Activated T-cell treated with anti-CD3 and anti-CD28 coated beads, Interleukin-2, amount 50 U/mL, for 24 hours (primary cell): ENCODE measurements at regions not wholly inside any gene's neighbourhood (a gene's known extent, or its start where the extent isn't known, plus 50 kb on each side); places are given as distances from the start of the nearest gene placed in this dataset.

Source experiments
- DNase-seq: peaks from one replicate; pipeline ENCODE4 v3.0.0-alpha.2; 2020
- H3K27ac Mint-ChIP-seq: 2 replicates; pipeline ENCODE4 v1.8.0; 2020; ENCODE audit warnings: mild to moderate bottlenecking, mixed read lengths
- H3K27me3 Mint-ChIP-seq: 2 replicates; pipeline ENCODE4 v1.8.0; 2020; ENCODE audit warnings: mixed read lengths
- H3K36me3 Mint-ChIP-seq: 2 replicates; pipeline ENCODE4 v1.8.0; 2020; ENCODE audit warnings: low read depth, mixed read lengths
- H3K4me1 Mint-ChIP-seq: 2 replicates; pipeline ENCODE4 v1.8.0; 2020; ENCODE audit warnings: low read depth, mixed read lengths
- H3K4me3 Mint-ChIP-seq: 2 replicates; pipeline ENCODE4 v1.8.0; 2020; ENCODE audit warnings: mild to moderate bottlenecking, moderate library complexity, mixed read lengths
- H3K9me3 Mint-ChIP-seq: 2 replicates; pipeline ENCODE4 v1.8.0; 2020; ENCODE audit warnings: mixed read lengths

GRCh38 chr9:86672301-86672700, 275.0 kb downstream of the GAS1 start:
- DNase-seq: no peak
- Mint-ChIP-seq H3K9me3 (peaks cover 5% of the 10 kb centered on the region), H3K4me1 (peaks cover 6% of the 10 kb centered on the region), H3K36me3 (no peaks in the 10 kb centered on the region), H3K27ac (no peak overlapping the region), H3K4me3 (no peak overlapping the region), H3K27me3 (peaks cover 19% of the 10 kb centered on the region)

- Mint-ChIP-seq H3K4me3 (no peak overlapping the region), H3K4me1 (peaks cover 8% of the 10 kb centered on the region), H3K27me3 (peaks cover 22% of the 10 kb centered on the region), H3K36me3 (no peaks in the 10 kb centered on the region), H3K9me3 (peaks cover 5% of the 10 kb centered on the region), H3K27ac (no peak overlapping the region)
- no peak for DNase-seq
Measured at GRCh38 chr9:86671018-86671417, 276.3 kb downstream of the GAS1 start.

GRCh38 chr9:86670536-86670935, 276.8 kb downstream of the GAS1 start:
- peaks cover 5% of the 10 kb centered on the region for H3K9me3 Mint-ChIP-seq
- H3K4me3 Mint-ChIP-seq: no peak overlapping the region
- DNase-seq: no peak
- H3K36me3 Mint-ChIP-seq: no peaks in the 10 kb centered on the region
- H3K27me3 Mint-ChIP-seq: peaks cover 24% of the 10 kb centered on the region
- H3K4me1 Mint-ChIP-seq: peaks cover 8% of the 10 kb centered on the region
- H3K27ac Mint-ChIP-seq: no peak overlapping the region

GRCh38 chr9:86670076-86670475, 277.2 kb downstream of the GAS1 start:
- Mint-ChIP-seq H3K4me1 (peaks cover 8% of the 10 kb centered on the region), H3K27ac (no peak overlapping the region), H3K4me3 (no peak overlapping the region), H3K27me3 (peaks cover 24% of the 10 kb centered on the region), H3K36me3 (no peaks in the 10 kb centered on the region), H3K9me3 (peaks cover 5% of the 10 kb centered on the region)
- DNase-seq: no peak

GRCh38 chr9:86669422-86669821, 277.9 kb downstream of the GAS1 start:
- Mint-ChIP-seq H3K27ac (no peak overlapping the region), H3K36me3 (no peaks in the 10 kb centered on the region), H3K27me3 (peaks cover 30% of the 10 kb centered on the region)

GRCh38 chr9:86668488-86668887, 278.8 kb downstream of the GAS1 start:
- Mint-ChIP-seq H3K27me3 (peaks cover 27% of the 10 kb centered on the region), H3K4me3 (no peak overlapping the region), H3K4me1 (peaks cover 8% of the 10 kb centered on the region), H3K27ac (no peak overlapping the region), H3K9me3 (peaks cover 5% of the 10 kb centered on the region), H3K36me3 (no peaks in the 10 kb centered on the region)
- DNase-seq: no peak

More at GRCh38 chr9:86669422-86669821, 277.9 kb downstream of the GAS1 start:
- peaks cover 5% of the 10 kb centered on the region for H3K9me3 Mint-ChIP-seq
- no peak for DNase-seq
- H3K4me1 Mint-ChIP-seq: peaks cover 8% of the 10 kb centered on the region
- no peak overlapping the region for H3K4me3 Mint-ChIP-seq

- Mint-ChIP-seq H3K4me3 (no peak overlapping the region), H3K4me1 (peaks cover 8% of the 10 kb centered on the region), H3K9me3 (peaks cover 5% of the 10 kb centered on the region), H3K27ac (no peak overlapping the region), H3K27me3 (peaks cover 27% of the 10 kb centered on the region), H3K36me3 (no peaks in the 10 kb centered on the region)
- no peak for DNase-seq
Measured at GRCh38 chr9:86667307-86667706, 280.0 kb downstream of the GAS1 start.

GRCh38 chr9:86665416-86665815, 281.9 kb downstream of the GAS1 start:
- no peaks in the 10 kb centered on the region for H3K9me3 Mint-ChIP-seq
- H3K36me3 Mint-ChIP-seq: no peaks in the 10 kb centered on the region
- DNase-seq: no peak
- H3K27me3 Mint-ChIP-seq: peaks cover 31% of the 10 kb centered on the region
- H3K4me1 Mint-ChIP-seq: peaks cover 11% of the 10 kb centered on the region
- no peak overlapping the region for H3K27ac Mint-ChIP-seq
- H3K4me3 Mint-ChIP-seq: no peak overlapping the region

GRCh38 chr9:86664603-86665002, 282.7 kb downstream of the GAS1 start:
- H3K27ac Mint-ChIP-seq: no peak overlapping the region
- peaks cover 26% of the 10 kb centered on the region for H3K27me3 Mint-ChIP-seq
- H3K4me3 Mint-ChIP-seq: no peak overlapping the region
- H3K9me3 Mint-ChIP-seq: no peaks in the 10 kb centered on the region
- H3K4me1 Mint-ChIP-seq: peaks cover 16% of the 10 kb centered on the region
- DNase-seq: no peak
- no peaks in the 10 kb centered on the region for H3K36me3 Mint-ChIP-seq

GRCh38 chr9:86663905-86664304, 283.4 kb downstream of the GAS1 start:
- peaks cover 23% of the 10 kb centered on the region for H3K27me3 Mint-ChIP-seq
- H3K4me3 Mint-ChIP-seq: no peak overlapping the region
- no peak for DNase-seq
- H3K36me3 Mint-ChIP-seq: no peaks in the 10 kb centered on the region
- H3K4me1 Mint-ChIP-seq: peaks cover 16% of the 10 kb centered on the region
- H3K9me3 Mint-ChIP-seq: no peaks in the 10 kb centered on the region
- no peak overlapping the region for H3K27ac Mint-ChIP-seq

- Mint-ChIP-seq H3K9me3 (no peaks in the 10 kb centered on the region), H3K4me3 (no peak overlapping the region), H3K36me3 (no peaks in the 10 kb centered on the region), H3K27me3 (peaks cover 24% of the 10 kb centered on the region), H3K4me1 (peaks cover 13% of the 10 kb centered on the region), H3K27ac (no peak overlapping the region)
- DNase-seq: no peak
Measured at GRCh38 chr9:86662890-86663468, 284.3 kb downstream of the GAS1 start.

GRCh38 chr9:86660146-86660943, 287.0 kb downstream of the GAS1 start:
- Mint-ChIP-seq H3K9me3 (no peaks in the 10 kb centered on the region), H3K27me3 (peaks cover 14% of the 10 kb centered on the region), H3K4me1 (peaks cover 9% of the 10 kb centered on the region), H3K4me3 (no peak overlapping the region), H3K36me3 (no peaks in the 10 kb centered on the region), H3K27ac (no peak overlapping the region)
- no peak for DNase-seq

- no peaks in the 10 kb centered on the region for H3K9me3 Mint-ChIP-seq
- H3K36me3 Mint-ChIP-seq: no peaks in the 10 kb centered on the region
- no peak for DNase-seq
- peaks cover 9% of the 10 kb centered on the region for H3K27me3 Mint-ChIP-seq
- peaks cover 9% of the 10 kb centered on the region for H3K4me1 Mint-ChIP-seq
- H3K27ac Mint-ChIP-seq: no peak overlapping the region
- H3K4me3 Mint-ChIP-seq: no peak overlapping the region
Measured at GRCh38 chr9:86659413-86660046, 287.8 kb downstream of the GAS1 start.

GRCh38 chr9:86655147-86655546, 292.2 kb downstream of the GAS1 start:
- DNase-seq: no peak
- Mint-ChIP-seq H3K9me3 (no peaks in the 10 kb centered on the region), H3K4me3 (no peak overlapping the region), H3K4me1 (peaks cover 4% of the 10 kb centered on the region), H3K27ac (no peak overlapping the region), H3K27me3 (peaks cover 2% of the 10 kb centered on the region), H3K36me3 (no peaks in the 10 kb centered on the region)

GRCh38 chr9:86653466-86653865, 293.8 kb downstream of the GAS1 start:
- Mint-ChIP-seq H3K36me3 (no peaks in the 10 kb centered on the region), H3K27ac (no peak overlapping the region), H3K9me3 (no peaks in the 10 kb centered on the region), H3K27me3 (peaks cover under 1% of the 10 kb centered on the region), H3K4me3 (no peak overlapping the region), H3K4me1 (no peaks in the 10 kb centered on the region)
- DNase-seq: no peak
